ENCODE measurements at regions not wholly inside any gene's neighbourhood (a gene's known extent, or its start where the extent isn't known, plus 50 kb on each side); places are given as distances from the start of the nearest gene placed in this dataset.

GRCh38 chr12:127687181-127687580 lies 579.8 kb upstream of the TMEM132C start:
- H3K27ac Mint-ChIP-seq, result no peak overlapping the region
- no peak for DNase-seq (ENCODE audit: low spot score)
- ChIA-PET CTCF (no interaction called here), POLR2A (no interaction called here)
- ATAC-seq, result no peak
- no peak overlapping the region for H3K4me3 Mint-ChIP-seq
- no peak for TF ChIP-seq ZNF423 (CRISPR knock-in tag; IDR thresholded peaks at IDR 0.05)
- no peak for TF ChIP-seq PRDM15 (CRISPR knock-in tag; IDR thresholded peaks at IDR 0.05)
- no peak for TF ChIP-seq E2F5 (CRISPR knock-in tag; IDR thresholded peaks at IDR 0.05)
- TF ChIP-seq ZNF425 (CRISPR knock-in tag; conservative IDR thresholded peaks at IDR 0.05), result no peak
- TF ChIP-seq HMGXB4 (CRISPR knock-in tag; IDR thresholded peaks at IDR 0.05), result no peak
- no peak for TF ChIP-seq CTCF (IDR thresholded peaks at IDR 0.05)
- no peak for TF ChIP-seq IRF2 (CRISPR knock-in tag; IDR thresholded peaks at IDR 0.05; ENCODE audit: borderline replicate concordance, low read depth)
- no peak for TF ChIP-seq ZBTB21 (CRISPR knock-in tag; IDR thresholded peaks at IDR 0.05; ENCODE audit: borderline replicate concordance)
- no peak for TF ChIP-seq ZNF219 (CRISPR knock-in tag; IDR thresholded peaks at IDR 0.05; ENCODE audit: borderline replicate concordance)
- TF ChIP-seq ZNF396 (CRISPR knock-in tag; IDR thresholded peaks at IDR 0.05; ENCODE audit: borderline replicate concordance), result no peak
- TF ChIP-seq ARID4B (CRISPR knock-in tag; IDR thresholded peaks at IDR 0.05; ENCODE audit: borderline replicate concordance), result no peak
- TF ChIP-seq NR3C1 (CRISPR knock-in tag; conservative IDR thresholded peaks at IDR 0.05; ENCODE audit: low read depth), result no peak
- no peak for TF ChIP-seq ATF2 (CRISPR knock-in tag; IDR thresholded peaks at IDR 0.05; ENCODE audit: borderline replicate concordance, low read depth)
- TF ChIP-seq PRRX2 (CRISPR knock-in tag; IDR thresholded peaks at IDR 0.05), result no peak
- no peak for TF ChIP-seq ZNF121 (CRISPR knock-in tag; IDR thresholded peaks at IDR 0.05)
- no peak for TF ChIP-seq HMGA2 (CRISPR knock-in tag; IDR thresholded peaks at IDR 0.05)
- H3K9me3 Mint-ChIP-seq, result peaks cover 78% of the 10 kb centered on the region
- peaks cover 5% of the 10 kb centered on the region for H3K27me3 Mint-ChIP-seq (ENCODE audit: low read depth)
- peaks cover 49% of the 10 kb centered on the region for H3K36me3 Mint-ChIP-seq
- H3K4me1 Mint-ChIP-seq, result no peaks in the 10 kb centered on the region
